GM19455 (cell line): ENCODE measurements at regions not wholly inside any gene's neighbourhood (a gene's known extent, or its start where the extent isn't known, plus 50 kb on each side); places are given as distances from the start of the nearest gene placed in this dataset.

ENCODE experiments used
- ATAC-seq: cut with Tn5 transposase; IDR thresholded peaks from one replicate; pipeline ENCODE4 v1.9.1; 2021; ENCODE audit not compliant: unreplicated experiment

DNA sequence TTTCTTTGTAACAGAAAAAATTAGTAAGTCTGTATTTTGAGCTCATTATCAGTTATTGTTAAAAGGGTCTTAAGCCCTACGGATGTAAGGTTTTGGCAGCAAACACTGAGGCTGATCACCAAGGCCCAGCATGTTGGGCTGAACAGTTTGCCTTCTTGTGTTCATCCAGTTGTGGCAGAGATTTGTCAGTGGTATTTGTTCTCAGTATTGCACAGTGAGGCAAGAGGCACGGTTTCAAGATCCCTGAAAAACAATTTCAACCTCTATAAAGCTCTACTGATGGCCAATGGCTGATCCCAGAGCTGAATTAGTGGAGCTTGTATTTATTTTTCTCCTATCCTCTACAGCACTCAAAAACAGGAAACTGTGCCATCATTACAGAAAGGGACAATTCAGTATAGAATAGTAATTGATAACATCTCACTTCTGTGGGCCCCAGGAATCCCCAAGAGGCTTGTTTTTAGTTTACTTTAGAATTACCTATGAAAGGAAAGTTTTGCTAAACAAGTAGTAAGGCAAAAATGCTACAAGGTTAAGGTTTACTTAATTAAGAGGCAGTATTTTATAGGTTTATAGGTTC lies 191.8 kb upstream of the RAB4A start:
- ATAC-seq = no peak

DNA sequence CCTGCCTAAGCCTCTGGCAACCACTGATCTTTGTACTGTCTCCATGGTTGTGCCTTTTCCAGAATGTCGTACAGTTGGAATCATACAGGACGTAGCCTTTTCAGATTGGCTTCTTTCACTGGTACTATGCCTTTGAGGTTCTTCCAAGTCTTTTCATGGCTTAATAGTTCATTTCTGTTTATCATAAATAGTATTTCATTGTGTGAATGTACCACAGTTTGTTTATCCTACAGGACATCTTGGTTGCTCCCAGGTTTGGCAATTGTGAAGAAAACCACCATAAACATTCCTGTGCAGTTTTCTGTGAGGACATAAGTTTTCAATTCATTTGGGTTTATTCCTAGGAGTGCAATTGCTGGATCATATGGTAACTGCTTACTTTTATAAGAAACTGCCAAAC lies 190.6 kb upstream of the RAB4A start:
- no peak for ATAC-seq

DNA sequence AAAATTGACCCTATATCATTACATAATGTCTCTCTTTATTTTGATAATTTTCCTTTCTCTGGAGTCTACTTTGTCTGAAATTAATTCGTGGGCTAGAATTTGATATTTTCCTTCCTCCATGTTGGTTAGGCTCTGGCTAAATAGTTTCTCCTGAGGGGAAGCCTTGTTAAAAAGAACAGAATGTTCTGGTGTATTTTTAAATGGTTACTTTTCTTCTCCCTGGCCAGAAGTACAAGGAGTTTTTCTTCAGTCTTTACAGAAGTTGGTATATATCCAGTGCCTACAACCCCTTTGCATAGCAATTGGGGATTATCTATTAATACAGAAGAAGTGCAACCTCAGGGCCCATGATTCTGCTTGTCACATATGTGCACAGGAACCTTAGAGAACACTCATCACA lies 185.6 kb upstream of the RAB4A start:
- no peak for ATAC-seq

- ATAC-seq = no peak
These were observed 184.8 kb upstream of the RAB4A start for GRCh38 chr1:229086091-229086490.

GRCh38 chr1:229086686-229087085 lies 184.2 kb upstream of the RAB4A start:
- no peak for ATAC-seq

GRCh38 chr1:229087339-229087738 lies 183.6 kb upstream of the RAB4A start:
- no peak for ATAC-seq

DNA sequence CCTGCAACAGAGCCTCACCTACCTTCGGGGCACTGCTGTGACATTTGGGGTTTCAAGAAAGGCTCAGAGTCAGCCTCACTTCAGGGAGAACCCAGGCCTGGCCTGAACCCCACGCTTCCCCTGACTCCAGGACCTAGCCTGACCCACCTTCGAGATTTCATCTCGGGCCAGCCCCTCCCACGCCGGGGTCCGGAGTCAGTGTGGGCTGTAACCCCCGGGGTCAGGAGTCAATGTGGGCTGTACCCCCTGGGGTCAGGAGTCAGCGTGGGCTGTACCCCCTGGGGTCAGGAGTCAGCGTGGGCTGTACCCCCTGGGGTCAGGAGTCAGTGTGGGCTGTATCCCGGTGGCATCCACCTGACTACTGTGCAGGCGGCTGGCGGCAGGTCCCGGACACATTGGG lies 183.0 kb upstream of the RAB4A start:
- ATAC-seq = no peak

DNA sequence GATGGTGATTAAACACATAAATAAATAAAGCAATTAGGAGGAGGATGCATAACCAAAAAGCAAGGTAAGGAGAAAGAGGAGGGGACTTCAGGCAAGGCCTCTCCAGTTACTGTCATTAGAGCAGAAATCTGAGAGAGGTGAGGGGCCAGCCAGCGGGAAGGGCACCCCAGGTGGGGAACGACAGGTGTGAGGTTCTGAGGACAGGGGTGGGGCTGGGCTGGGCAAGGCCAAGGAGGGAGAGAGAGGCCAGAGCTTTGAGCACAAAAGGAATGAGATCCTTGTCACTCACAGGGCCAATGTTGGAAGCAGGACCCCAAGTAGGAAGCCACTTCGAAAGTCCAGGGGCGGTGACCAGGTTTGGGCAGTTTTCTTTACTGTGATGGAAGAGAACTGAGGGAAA lies 182.2 kb upstream of the RAB4A start:
- no peak for ATAC-seq

- no peak for ATAC-seq
These were observed 181.2 kb upstream of the RAB4A start for GRCh38 chr1:229089586-229090208.

DNA sequence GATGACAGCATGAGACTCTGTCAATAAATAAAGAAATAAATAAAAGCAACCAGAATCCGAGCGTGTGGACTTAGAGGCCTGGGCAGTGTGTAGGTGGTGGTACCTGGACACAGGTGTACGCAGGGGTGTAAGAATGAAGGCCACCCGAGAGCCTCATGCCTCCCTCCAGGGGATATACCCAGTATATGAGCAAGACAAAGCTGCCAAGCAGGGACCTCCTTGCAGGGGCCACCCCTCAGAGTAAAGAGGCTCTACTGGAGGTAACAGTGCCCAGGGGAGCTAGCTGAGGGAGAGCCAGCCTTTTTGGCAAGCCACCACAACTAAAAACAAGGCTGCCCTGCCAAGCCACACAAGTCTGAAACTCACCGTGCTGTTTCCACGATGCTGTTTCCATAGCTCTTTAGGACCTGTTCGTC lies 179.2 kb upstream of the RAB4A start:
- ATAC-seq = no peak

- no peak for ATAC-seq
These were observed 178.3 kb upstream of the RAB4A start for GRCh38 chr1:229092377-229093237.

- ATAC-seq = no peak
These were observed 177.7 kb upstream of the RAB4A start for GRCh38 chr1:229093238-229093540.

- ATAC-seq = no peak
These were observed 177.1 kb upstream of the RAB4A start for GRCh38 chr1:229093609-229094336.

- no peak for ATAC-seq
These were observed 176.2 kb upstream of the RAB4A start for GRCh38 chr1:229094476-229095311.

- ATAC-seq = no peak
These were observed 175.6 kb upstream of the RAB4A start for GRCh38 chr1:229095325-229095724.

GRCh38 chr1:229097356-229097755 lies 173.6 kb upstream of the RAB4A start:
- ATAC-seq = no peak

DNA sequence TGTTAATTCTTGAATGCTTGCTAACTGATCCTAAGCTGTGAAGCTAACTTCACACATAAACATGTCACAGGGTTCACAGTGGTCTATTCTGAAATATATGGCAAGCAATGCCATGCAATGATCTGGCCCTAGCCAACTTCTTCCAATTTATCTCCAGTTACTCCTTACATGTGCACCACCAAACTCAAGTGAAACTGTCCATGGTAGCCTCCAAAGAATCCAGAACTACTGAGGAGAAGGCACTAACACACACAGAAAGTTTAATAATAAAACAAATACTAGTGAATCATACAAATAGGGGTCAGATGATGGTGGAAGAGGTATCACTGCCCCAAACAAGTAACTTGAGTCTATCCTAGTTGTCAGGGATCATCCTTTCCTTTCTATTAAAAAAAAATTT lies 172.6 kb upstream of the RAB4A start:
- ATAC-seq = no peak

- no peak for ATAC-seq
These were observed 171.9 kb upstream of the RAB4A start for GRCh38 chr1:229098903-229099578.

DNA sequence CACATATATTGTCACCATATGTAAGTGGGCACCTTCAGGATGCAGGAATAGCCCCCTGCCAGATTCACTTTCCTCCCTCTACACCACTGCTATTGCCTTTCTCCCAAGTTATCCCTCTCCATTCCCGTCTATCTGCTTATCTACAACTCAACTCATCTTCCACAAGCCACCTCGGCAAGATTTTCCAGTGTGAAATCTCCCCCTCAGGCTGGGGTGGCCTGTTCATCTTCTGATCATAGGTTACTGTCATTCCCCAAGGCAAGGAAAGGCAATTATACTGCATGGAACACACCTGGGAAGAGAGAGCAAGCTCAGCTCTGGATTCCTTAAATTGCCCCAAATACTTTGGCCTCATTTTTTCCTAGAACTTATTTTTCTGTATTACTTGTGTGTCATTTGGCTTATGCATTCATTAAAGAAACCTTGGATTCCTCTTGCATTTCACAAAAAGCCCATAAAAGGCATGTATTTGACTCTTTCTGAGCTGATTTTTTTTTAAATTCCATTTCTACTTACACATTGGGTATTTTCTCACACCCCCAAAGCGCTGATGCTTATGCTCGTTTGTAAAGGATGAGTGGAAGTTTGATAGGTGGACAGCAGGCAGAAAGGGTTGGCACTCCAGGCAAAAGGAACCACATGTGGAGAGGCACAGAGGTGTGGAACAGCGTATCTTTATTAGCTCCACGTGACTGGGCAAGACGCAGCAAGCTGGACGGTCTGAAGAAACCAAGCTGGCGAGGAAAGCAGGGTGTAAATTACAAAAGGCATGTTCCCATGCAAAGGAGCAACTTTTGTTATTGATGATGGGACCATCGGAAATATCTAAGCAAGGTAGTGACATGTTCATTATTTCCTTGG lies 169.7 kb upstream of the RAB4A start:
- ATAC-seq = no peak
